H1 (cell line): ENCODE measurements at regions not wholly inside any gene's neighbourhood (a gene's known extent, or its start where the extent isn't known, plus 50 kb on each side); places are given as distances from the start of the nearest gene placed in this dataset.

Source experiments
- CTCF ChIA-PET: fragments of 300-600 bp; sonication (Branson Sonifier 250); formaldehyde crosslinking; loops from one replicate; lab custom pipeline; 2021; ENCODE audit not compliant: partially characterized antibody; lab: Charles Lee
- POLR2A ChIA-PET: fragments of 300-600 bp; sonication (Branson Sonifier 250); formaldehyde crosslinking; loops from one replicate; lab custom pipeline; 2021; ENCODE audit warnings: inconsistent platforms; ENCODE audit not compliant: partially characterized antibody; lab: Charles Lee
- DNase-seq, 2 experiments: peaks; one replicate each; pipeline versions ENCODE4 v3.0.0 to v3.0.0-alpha.2; 2010 to 2022; ENCODE audit warnings: low spot score in 2 of 2, low read depth in 1 of 2, mixed read lengths in 1 of 2
- FAIRE-seq: peaks from 2 replicates; lab custom pipeline; 2011; peaks lifted over from hg19 to GRCh38; lab: Jason Lieb, UNC
- H2AFZ ChIP-seq: 2 replicates; pipeline ENCODE4 v1.8.1; 2012; ENCODE audit warnings: low read length, inconsistent platforms
- H2AK5ac ChIP-seq: 2 replicates; pipeline ENCODE4 v1.6.1; 2013; ENCODE audit warnings: low read depth, low read length
- H2BK120ac ChIP-seq: replicated peaks from 2 replicates; pipeline ENCODE3; 2013; ENCODE audit warnings: low read depth, low read length, inconsistent platforms
- H2BK12ac ChIP-seq: 2 replicates; pipeline ENCODE4 v1.6.1; 2013; ENCODE audit warnings: low read depth, low read length
- H2BK15ac ChIP-seq: 2 replicates; pipeline ENCODE4 v1.6.1; 2013; ENCODE audit warnings: low read length
- H2BK20ac ChIP-seq: 2 replicates; pipeline ENCODE4 v1.6.1; 2013; ENCODE audit warnings: low read length
- H2BK5ac ChIP-seq: 2 replicates; pipeline ENCODE4 v1.6.1; 2013; ENCODE audit warnings: low read depth, low read length
- H3K14ac ChIP-seq: 2 replicates; pipeline ENCODE4 v1.6.1; 2013; ENCODE audit warnings: inconsistent platforms; ENCODE audit not compliant: insufficient read length
- H3K18ac ChIP-seq: 2 replicates; pipeline ENCODE4 v1.6.1; 2013; ENCODE audit warnings: low read length; ENCODE audit errors: extremely low read depth
- H3K23ac ChIP-seq: 2 replicates; pipeline ENCODE4 v1.6.1; 2013; ENCODE audit warnings: inconsistent platforms; ENCODE audit not compliant: insufficient read length
- H3K23me2 ChIP-seq: 2 replicates; pipeline ENCODE4 v1.6.1; 2013; ENCODE audit warnings: low read depth, low read length
- H3K27ac ChIP-seq: 2 replicates; pipeline ENCODE4 v1.6.1; 2011; ENCODE audit warnings: low read depth, low read length, inconsistent platforms
- H3K27me3 ChIP-seq, 4 experiments: replicated peaks in 1 of 4; 1 replicate in 1 of 4; 2 replicates in 3 of 4; pipeline versions ENCODE4 v1.6.1 to v1.8.1; 2011 to 2013; ENCODE audit warnings: low read length in 3 of 4, mild to moderate bottlenecking in 3 of 4, inconsistent platforms in 2 of 4, mixed read lengths in 2 of 4, moderate library complexity in 1 of 4; ENCODE audit not compliant: control insufficient read depth in 3 of 4, insufficient read depth in 3 of 4; ENCODE audit errors: extremely low read depth in 1 of 4
- H3K36me3 ChIP-seq, 4 experiments: 2 replicates each; pipeline versions ENCODE4 v1.6.1 to v1.8.1; 2011 to 2013; ENCODE audit warnings: mild to moderate bottlenecking in 4 of 4, low read length in 3 of 4, moderate library complexity in 2 of 4, control low read depth in 1 of 4, inconsistent platforms in 1 of 4; ENCODE audit not compliant: insufficient read depth in 4 of 4, control insufficient read depth in 2 of 4
- H3K4ac ChIP-seq: replicated peaks from 2 replicates; pipeline ENCODE3; 2013; ENCODE audit warnings: low read length, low read depth, mixed read lengths, inconsistent platforms; ENCODE audit not compliant: insufficient read length
- H3K4me1 ChIP-seq, 4 experiments: replicated peaks in 1 of 4; 1 replicate in 1 of 4; 2 replicates in 3 of 4; pipeline versions ENCODE4 v1.6.1 to v1.8.1; 2011 to 2013; ENCODE audit warnings: low read length in 3 of 4, inconsistent platforms in 2 of 4, mixed read lengths in 1 of 4; ENCODE audit not compliant: insufficient read depth in 4 of 4, control insufficient read depth in 3 of 4
- H3K4me2 ChIP-seq, 2 experiments: 2 replicates each; pipeline versions ENCODE4 v1.6.1 to v1.8.1; 2011 to 2013; ENCODE audit warnings: low read depth in 2 of 2, low read length in 2 of 2, control low read depth in 1 of 2, inconsistent platforms in 1 of 2, mild to moderate bottlenecking in 1 of 2; ENCODE audit not compliant: insufficient read depth in 1 of 2
- H3K4me3 ChIP-seq, 4 experiments: fragments of 200-600, 300-600 bp in 1 of 4; sonication (generic), shearing (Covaris generic), sonication (Bioruptor Twin) in 1 of 4; 2 replicates each; pipeline versions ENCODE4 v1.5.1 to v1.8.1; 2011 to 2016; ENCODE audit warnings: low read length in 4 of 4, low read depth in 3 of 4, control low read depth in 2 of 4, inconsistent platforms in 2 of 4, mild to moderate bottlenecking in 2 of 4, mixed read lengths in 1 of 4, moderate library complexity in 1 of 4; ENCODE audit not compliant: insufficient read depth in 2 of 4; ENCODE audit errors: extremely low read depth in 1 of 4
- H3K56ac ChIP-seq: replicated peaks from 2 replicates; pipeline ENCODE3; 2013; ENCODE audit warnings: low read depth, mild to moderate bottlenecking, mixed read lengths, low read length, inconsistent platforms; ENCODE audit not compliant: insufficient read length
- H3K79me1 ChIP-seq: 2 replicates; pipeline ENCODE4 v1.6.1; 2013; ENCODE audit warnings: low read depth, low read length, control low read depth
- H3K79me2 ChIP-seq, 2 experiments: 2 replicates each; pipeline versions ENCODE4 v1.6.1 to v1.8.1; 2012 to 2013; ENCODE audit warnings: low read length in 2 of 2, mild to moderate bottlenecking in 2 of 2, inconsistent platforms in 1 of 2; ENCODE audit not compliant: insufficient read depth in 2 of 2, control insufficient read depth in 1 of 2
- H3K9ac ChIP-seq, 4 experiments: replicated peaks in 1 of 4; 1 replicate in 1 of 4; 2 replicates in 3 of 4; pipeline versions ENCODE4 v1.6.1 to v1.8.1; 2011 to 2013; ENCODE audit warnings: low read depth in 3 of 4, low read length in 3 of 4, control low read depth in 2 of 4, mild to moderate bottlenecking in 2 of 4, moderate library complexity in 2 of 4, inconsistent platforms in 1 of 4; ENCODE audit errors: extremely low read depth in 1 of 4
- H3K9me3 ChIP-seq, 2 experiments: 2 replicates each; pipeline versions ENCODE4 v1.6.1 to v1.8.1; 2012 to 2013; ENCODE audit warnings: mild to moderate bottlenecking in 2 of 2, moderate library complexity in 2 of 2, control low read depth in 1 of 2, inconsistent platforms in 1 of 2, low read depth in 1 of 2, low read length in 1 of 2, mixed read lengths in 1 of 2; ENCODE audit not compliant: insufficient read depth in 2 of 2
- H4K20me1 ChIP-seq, 2 experiments: replicated peaks in 1 of 2; 2 replicates each; pipeline versions ENCODE3 to v1.8.1; 2011 to 2013; ENCODE audit warnings: inconsistent platforms in 2 of 2, low read length in 2 of 2, mild to moderate bottlenecking in 1 of 2; ENCODE audit not compliant: insufficient read depth in 2 of 2, control insufficient read depth in 1 of 2
- H4K5ac ChIP-seq: 2 replicates; pipeline ENCODE4 v1.6.1; 2013; ENCODE audit warnings: low read length, low read depth, mixed read lengths, inconsistent platforms; ENCODE audit not compliant: insufficient read length
- H4K8ac ChIP-seq: 2 replicates; pipeline ENCODE4 v1.8.0; 2013; ENCODE audit warnings: mild to moderate bottlenecking, moderate library complexity, low read length, inconsistent platforms; ENCODE audit not compliant: insufficient read depth; ENCODE audit errors: extremely low read depth
- H4K91ac ChIP-seq: replicated peaks from 2 replicates; pipeline ENCODE3; 2013; ENCODE audit warnings: low read length, mixed read lengths, inconsistent platforms; ENCODE audit not compliant: insufficient read length
- BCL11A ChIP-seq, 2 experiments: IDR thresholded peaks; one replicate each; pipeline ENCODE4 v1.6.1; 2011; ENCODE audit warnings: low read depth in 2 of 2, low read length in 2 of 2, mild to moderate bottlenecking in 2 of 2
- BRCA1 ChIP-seq: IDR thresholded peaks from 2 replicates; pipeline ENCODE4 v1.6.1; 2012; ENCODE audit warnings: low read depth, low read length, improper control_type of control experiment
- EZH2 ChIP-seq: fragments of 200-600 bp; sonication (generic); IDR thresholded peaks from 2 replicates; pipeline ENCODE4 v1.7.1; 2012; ENCODE audit warnings: low read depth, mild to moderate bottlenecking, moderate library complexity, low read length, inconsistent platforms; ENCODE audit not compliant: severe bottlenecking
- FOSL1 ChIP-seq: IDR thresholded peaks from 2 replicates; pipeline ENCODE4 v1.6.1; 2011; ENCODE audit warnings: mild to moderate bottlenecking, low read depth, low read length, moderate library complexity; ENCODE audit not compliant: insufficient read depth
- NRF1 ChIP-seq: IDR thresholded peaks from 2 replicates; pipeline ENCODE4 v1.6.1; 2011; ENCODE audit warnings: mild to moderate bottlenecking, low read depth, low read length, improper control_type of control experiment
- POU5F1 ChIP-seq: IDR thresholded peaks from 2 replicates; pipeline ENCODE4 v1.6.1; 2011; ENCODE audit warnings: low read depth, mild to moderate bottlenecking, low read length, moderate library complexity
- TAF1 ChIP-seq: IDR thresholded peaks from 2 replicates; pipeline ENCODE4 v1.6.1; 2011; ENCODE audit warnings: mild to moderate bottlenecking, low read depth, low read length
- TBP ChIP-seq: IDR thresholded peaks from 2 replicates; pipeline ENCODE4 v1.6.1; 2011; ENCODE audit warnings: low read depth, low read length, improper control_type of control experiment
- ZNF274 ChIP-seq: IDR thresholded peaks from 2 replicates; pipeline ENCODE4 v1.7.0; 2012; ENCODE audit warnings: low read length, borderline replicate concordance; ENCODE audit errors: extremely low read depth
- WGBS, 2 experiments: shearing (Covaris generic) in 1 of 2; methylation state at CpG; one replicate each; pipeline versions ENCODE4 v1.1.6 to v1.1.7; 2013 to 2015; ENCODE audit warnings: low lambda C conversion rate in 2 of 2, mixed read lengths in 2 of 2, inconsistent platforms in 1 of 2, low coverage in 1 of 2, missing lambda C conversion rate in 1 of 2; ENCODE audit not compliant: insufficient replicate concordance in 2 of 2, insufficient coverage in 1 of 2, insufficient read length in 1 of 2; ENCODE audit errors: extremely low coverage in 1 of 2, missing lambda C conversion rate in 1 of 2; 5-methylcytosine and 5-hydroxymethylcytosine counted together
- TF ChIP-seq, protein P1 (sequence below): IDR thresholded peaks from 2 replicates; pipeline ENCODE4 v1.6.1; 2012; ENCODE audit warnings: low read length, inconsistent platforms

DNA sequence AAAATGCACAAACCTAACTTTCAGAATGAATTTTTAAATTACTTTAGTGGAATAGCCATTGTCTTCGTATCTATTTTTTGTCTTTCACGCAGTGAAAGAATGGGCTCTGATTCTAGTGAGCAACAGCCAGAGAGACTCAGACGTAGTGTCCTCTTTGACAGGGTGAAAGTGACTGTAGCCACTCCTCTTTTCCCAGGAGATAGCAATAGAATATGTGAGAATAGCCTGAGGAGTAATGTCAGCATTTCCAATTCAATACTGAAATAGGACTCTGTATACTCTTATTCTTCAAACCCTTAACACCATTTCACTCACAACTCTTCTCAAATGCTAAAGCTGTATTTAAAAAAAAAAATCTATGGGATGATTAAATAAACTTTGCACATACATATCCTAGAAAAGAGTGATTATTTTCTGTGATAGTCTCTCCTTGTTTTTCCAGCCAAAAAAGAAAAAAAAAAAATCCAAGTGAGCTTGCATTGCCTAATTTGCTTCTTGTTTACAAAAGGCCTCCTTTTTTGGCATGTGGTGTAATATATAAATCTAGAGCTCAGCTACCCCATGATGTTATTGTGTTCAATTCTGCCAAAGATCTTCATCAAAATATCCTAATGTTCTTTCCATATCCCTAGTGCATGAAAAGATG, 626.1 kb upstream of the SLITRK6 start:
- Histone ChIP-seq H3K36me3 (no peaks in the 10 kb centered on the region), H2BK12ac (no peak overlapping the region), H3K9me3 (no peaks in the 10 kb centered on the region), H2BK20ac (no peak overlapping the region), H3K9ac (no peak overlapping the region), H3K4me1 (no peaks in the 10 kb centered on the region), H2BK15ac (no peak overlapping the region), H3K18ac (no peak overlapping the region), H3K79me1 (no peaks in the 10 kb centered on the region), H3K27ac (no peak overlapping the region), H3K56ac (no peak overlapping the region), H2BK5ac (no peak overlapping the region), H2AK5ac (no peak overlapping the region), H3K14ac (no peak overlapping the region), H2AFZ (no peak overlapping the region), H4K8ac (no peak overlapping the region), H3K4ac (no peak overlapping the region), H2BK120ac (no peak overlapping the region)
- ChIA-PET POLR2A (no interaction called here), CTCF (interaction anchor here (0.6 kb wide), 2 partner anchors 232 to 1969 kb away, joined by 3 read pairs; no protein-coding TSS in a partner anchor)
- WGBS, 2 experiments: 75% methylated on average over 3 of the region's 3 CpGs; no CpG with 5 or more reads in 1 of the 2 experiments
- TF ChIP-seq BRCA1 (no peak), POU5F1 (no peak), ZNF274 (no peak), TAF1 (no peak), TBP (no peak), NRF1 (no peak), FOSL1 (no peak), EZH2 (no peak), BCL11A (IDR thresholded peaks at IDR 0.05; ENCODE audit: low read depth in 2 of 2, low read length in 2 of 2) (no peak)
- TF ChIP-seq, protein P1, sequence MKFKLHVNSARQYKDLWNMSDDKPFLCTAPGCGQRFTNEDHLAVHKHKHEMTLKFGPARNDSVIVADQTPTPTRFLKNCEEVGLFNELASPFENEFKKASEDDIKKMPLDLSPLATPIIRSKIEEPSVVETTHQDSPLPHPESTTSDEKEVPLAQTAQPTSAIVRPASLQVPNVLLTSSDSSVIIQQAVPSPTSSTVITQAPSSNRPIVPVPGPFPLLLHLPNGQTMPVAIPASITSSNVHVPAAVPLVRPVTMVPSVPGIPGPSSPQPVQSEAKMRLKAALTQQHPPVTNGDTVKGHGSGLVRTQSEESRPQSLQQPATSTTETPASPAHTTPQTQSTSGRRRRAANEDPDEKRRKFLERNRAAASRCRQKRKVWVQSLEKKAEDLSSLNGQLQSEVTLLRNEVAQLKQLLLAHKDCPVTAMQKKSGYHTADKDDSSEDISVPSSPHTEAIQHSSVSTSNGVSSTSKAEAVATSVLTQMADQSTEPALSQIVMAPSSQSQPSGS: no peak
- TF ChIP-seq, all 59 proteins: peak for 0
- no peak overlapping the region for H3K23ac ChIP-seq
- H3K27me3 ChIP-seq: no peaks in the 10 kb centered on the region
- no peaks in the 10 kb centered on the region for H4K20me1 ChIP-seq
- H4K91ac ChIP-seq: no peak overlapping the region
- FAIRE-seq (no peak), DNase-seq (no peak)
- no peak overlapping the region for H3K4me3 ChIP-seq
- H3K23me2 ChIP-seq: no peaks in the 10 kb centered on the region
- H3K79me2 ChIP-seq: no peaks in the 10 kb centered on the region
- no peak overlapping the region for H3K4me2 ChIP-seq
- H4K5ac ChIP-seq: no peak overlapping the region
